ENCODE measurements at regions not wholly inside any gene's neighbourhood (a gene's known extent, or its start where the extent isn't known, plus 50 kb on each side); places are given as distances from the start of the nearest gene placed in this dataset.

DNA sequence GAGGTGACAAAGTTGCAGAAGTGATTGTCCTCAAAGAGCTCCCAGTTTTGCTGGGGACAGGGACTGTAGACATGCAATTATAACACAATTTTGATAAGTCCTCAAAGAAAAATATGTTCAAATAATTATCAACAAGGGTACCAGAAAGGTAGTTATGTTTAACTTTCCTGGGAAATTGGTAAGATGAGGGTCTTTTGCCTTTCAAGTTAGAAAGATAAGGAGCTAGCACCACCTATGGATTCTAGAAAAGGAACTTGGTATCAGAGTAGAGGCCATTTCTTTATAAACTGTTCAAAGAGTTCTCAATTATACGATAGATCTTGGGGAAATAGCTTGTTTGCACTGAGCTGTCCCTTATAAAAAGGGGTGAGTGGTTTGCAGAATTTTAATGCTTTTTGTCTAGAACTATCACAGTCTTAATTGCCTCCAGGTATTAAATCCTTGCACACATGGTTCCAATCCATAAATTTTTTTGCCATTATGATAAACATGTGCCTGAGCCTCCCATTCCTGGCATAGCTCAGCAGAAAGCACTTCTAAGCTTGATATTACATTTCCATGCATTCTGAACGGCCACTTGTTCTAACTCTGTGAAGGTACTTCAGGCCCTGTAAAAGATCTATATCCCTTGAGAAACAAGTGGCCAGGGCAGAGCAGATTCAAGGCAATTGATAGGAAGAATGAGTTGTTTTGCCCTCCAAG is 247.5 kb upstream of the LRIG1 start:
- DNase-seq (ENCODE audit: low read depth): no peak

DNA sequence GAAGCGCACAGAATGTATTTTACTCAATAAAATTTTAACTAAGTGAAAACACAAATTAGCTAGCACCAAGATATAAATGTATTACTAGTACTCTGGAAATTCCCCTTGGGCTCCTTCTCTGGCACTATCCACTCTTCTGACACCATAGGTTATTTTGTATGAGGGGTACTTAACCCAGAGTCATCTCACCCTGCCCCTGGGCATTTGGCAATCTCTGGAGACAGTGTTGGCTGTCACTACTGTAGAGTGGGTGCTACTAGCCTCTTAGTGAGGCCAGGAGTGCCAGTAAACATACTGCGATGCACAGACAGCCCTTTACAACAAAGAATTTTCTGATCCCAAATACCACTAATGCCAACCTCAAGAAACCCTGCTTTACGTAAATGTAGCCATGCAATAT is 246.3 kb upstream of the KBTBD8 start:
- no peak for DNase-seq (ENCODE audit: low read depth)

DNA sequence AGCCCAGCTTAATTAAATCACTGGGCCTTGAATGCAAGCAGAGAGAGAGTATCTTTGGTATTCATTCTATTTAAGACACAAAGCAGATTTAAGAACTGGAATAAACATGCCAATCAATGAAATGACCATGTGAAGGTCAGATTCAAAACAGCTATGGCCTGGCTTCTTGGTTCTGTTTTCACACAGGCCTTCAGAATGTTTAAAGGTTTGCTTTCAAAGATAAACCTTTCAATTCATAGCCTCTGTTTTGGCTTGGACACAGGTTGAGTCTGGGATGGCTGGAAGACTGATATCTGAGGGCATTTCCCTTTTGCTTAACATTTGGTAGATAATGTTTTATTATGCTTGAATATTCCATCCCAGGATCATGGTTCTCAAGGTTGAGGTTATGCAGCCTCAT is 244.4 kb upstream of the KBTBD8 start:
- no peak for DNase-seq (ENCODE audit: low read depth)

DNA sequence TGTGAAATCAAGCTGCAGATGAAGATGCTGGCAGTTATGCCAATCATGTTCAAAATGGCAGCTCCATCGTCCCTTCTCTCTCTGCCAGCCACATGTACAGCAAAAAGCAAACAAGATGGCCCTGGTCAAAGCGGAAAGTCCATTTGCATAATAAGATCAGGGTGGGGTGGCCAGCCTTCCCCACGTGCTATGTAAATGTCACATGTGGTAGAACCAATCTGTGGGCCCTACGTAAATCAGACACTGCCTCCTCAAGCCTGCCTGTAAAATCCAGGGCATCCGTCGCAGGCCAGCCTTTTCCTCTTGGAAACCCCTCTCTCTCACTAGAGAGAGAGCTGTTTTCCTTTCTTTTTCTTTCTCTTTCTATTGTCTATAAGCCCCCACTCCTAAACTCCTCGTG is 243.5 kb upstream of the KBTBD8 start:
- no peak for DNase-seq (ENCODE audit: low read depth)

DNA sequence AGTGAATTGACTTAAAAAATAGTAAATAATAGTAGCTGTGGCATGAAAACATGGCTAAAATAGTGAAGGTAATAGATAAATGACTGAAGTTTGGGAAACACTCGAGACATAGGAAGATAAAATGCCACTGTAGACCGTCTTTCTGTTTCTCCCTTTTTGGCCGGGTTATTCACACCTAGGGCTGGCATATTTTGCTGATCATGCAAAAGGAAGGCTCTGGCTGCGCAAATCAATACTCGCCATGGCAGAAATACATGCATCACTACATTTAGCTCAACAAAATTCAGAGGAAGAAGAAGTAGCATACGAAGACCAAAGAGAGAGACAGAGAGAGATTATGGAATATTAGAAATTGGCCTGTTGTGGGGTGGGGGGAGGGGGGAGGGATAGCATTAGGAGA is 242.2 kb upstream of the KBTBD8 start:
- no peak for DNase-seq (ENCODE audit: low read depth)

DNA sequence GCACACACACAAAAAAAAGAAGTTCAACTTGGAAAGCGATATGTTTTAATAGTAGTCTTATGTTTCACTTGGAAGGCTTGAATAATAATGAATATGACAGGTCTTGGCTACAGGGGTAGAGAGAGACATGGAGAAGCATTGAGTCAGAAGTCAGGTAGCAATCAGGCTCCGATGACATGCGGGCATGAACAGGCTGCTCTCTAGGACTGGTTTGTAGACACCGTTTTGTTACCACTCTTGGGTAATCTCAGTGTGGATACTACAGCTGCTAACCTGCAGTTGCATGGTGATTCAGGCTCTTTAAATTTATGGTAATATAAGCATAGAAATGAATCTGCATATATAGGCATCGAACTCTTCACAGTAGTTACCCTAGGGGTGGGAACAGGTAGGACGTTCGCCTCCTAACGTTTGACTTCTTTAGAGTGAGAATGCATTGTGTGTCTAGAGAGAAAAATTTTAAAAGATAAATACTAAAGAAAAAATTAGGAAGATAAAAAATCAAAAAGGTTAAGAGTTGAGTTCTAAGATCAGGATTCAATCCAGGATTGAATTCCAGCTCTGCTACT is 241.6 kb upstream of the KBTBD8 start:
- no peak for DNase-seq (ENCODE audit: low read depth)

DNA sequence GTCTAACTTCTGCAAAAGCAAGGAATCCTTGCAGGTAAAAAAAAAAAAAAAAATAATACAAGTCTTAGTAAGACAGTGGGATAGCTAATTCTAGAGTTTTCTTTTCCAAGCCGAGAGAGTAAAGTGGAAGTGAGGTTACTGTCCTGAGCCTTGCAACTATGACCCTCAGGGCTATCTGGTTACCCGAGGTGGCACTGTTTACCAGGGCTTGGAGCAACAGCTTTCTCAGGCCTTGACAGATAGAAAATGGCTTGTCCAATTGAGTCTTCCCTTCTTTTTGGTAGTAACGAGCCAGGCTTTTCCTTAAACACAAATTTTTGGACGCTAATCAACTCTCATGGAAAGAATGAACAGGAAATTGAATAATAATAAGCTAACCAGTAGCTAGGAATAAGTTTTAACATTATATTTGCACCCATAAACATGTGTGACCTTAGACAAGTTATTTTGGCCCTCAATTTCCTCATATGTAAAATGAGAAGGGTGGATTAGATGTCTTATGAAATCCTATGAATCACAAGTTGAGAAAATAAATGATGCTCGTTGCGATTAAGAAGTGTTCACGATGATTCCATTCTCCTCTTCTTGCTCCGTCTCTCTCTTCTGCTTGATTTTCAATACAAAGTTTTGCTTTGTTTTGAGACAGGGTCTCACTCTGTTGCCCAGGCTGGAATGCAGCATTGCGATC is 236.9 kb upstream of the KBTBD8 start:
- no peak for DNase-seq (ENCODE audit: low read depth)

DNA sequence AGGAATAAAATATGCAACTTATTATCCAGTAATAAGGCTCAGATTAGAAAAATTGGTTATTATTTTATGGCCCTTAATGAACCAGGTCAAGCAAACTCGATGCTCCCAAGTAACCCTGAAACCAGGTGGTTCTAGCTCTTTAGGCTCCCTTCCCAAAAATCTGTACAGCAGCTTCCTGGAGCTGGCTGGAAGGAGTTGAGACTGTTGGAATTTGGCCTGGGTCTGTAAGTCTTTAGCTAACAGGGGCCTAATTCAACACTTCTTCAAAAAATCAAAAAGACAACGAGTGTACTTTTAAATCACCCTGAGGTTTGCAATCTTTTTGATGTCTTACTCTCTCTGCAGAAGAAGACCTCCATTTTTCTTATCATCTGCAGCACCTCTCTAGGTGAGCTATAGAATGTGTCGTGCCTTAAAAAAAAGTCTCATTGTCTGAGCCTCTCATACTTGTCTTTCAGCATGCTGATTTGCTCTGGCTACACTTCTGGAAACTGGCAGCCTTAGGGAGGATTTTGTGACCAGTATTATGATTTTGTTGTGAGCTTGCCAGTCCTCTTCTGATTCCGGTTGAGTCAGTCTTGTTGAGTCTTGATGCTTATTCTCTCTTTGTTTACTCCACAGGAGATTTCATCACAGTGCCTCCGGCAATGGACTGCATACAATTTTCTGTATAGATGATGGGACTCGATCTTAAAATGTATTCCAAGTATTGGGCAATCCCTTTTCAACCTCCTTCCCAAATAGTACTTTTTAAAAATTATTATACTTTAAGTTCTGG is 235.0 kb upstream of the KBTBD8 start:
- no peak for DNase-seq (ENCODE audit: low read depth)

DNA sequence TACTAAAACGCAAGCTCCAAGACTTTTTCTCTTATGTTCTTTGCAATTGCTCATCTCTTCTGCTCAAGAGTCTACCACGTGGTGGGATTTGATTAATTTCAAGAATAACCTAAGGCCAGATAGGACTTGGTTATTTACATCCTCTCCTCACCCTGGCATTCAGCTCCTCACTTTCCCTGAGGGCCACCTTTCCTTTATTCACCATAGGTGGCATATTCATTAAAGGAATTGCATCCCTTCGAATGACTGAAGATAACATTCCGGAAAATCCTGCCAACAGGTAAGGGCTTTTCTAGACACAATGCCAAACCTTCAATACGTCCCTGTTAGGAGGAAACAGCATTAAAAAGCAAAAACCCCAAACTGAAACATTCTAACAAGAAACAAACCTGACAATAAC is 220.0 kb upstream of the KBTBD8 start:
- no peak for DNase-seq (ENCODE audit: low read depth)

DNA sequence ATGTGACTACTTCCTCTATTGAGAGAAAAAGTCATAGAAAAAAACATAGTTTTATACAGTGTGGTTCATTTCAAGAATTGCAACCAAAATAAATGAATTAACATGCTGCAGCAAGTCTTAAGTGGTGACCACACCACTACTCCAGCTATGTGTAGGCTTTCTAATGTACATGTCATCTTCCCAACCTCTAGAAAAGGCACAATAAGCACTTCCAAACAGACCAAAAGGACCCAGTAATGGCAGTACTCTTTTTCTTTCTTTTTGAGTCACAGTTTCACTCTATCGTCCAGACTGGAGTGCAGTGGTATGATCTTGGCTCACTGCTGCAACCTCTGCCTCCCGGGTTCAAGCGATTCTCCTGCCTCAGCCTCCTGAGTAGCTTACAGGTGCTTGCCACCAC is 219.3 kb upstream of the KBTBD8 start:
- DNase-seq (ENCODE audit: low read depth): no peak

DNA sequence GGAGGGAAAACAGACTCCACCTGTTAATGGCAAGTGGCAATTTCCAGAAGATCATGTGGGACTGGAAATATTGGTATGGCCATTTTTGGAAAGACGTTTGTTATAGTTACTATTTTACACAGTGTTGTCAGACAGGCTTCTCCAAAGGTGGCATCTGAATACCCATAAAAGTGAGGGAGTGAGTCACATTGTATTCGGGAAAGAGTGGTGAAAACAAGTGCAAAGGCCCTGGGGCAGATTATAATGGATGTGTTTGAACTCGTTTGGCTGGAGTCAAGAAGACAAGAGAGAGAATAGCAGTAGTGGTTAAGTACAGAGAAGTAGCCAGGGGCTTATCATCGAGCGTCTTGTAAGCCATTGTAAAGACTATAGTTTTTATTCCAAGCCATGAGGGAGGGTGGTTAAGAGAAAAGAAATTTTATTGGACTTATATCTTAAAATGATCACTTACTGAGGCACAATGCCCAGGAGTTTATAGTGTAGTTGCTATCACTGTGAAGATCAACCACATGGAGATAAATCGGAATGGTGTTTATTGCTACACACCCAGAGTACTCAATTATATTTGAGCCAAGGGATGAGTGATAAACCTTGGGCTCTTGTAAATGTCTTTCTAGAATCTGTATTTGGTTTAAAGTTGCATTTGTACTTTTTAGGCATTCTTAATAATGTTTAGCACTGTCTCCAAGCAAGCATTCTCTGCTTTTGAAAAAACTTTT is 212.8 kb upstream of the KBTBD8 start:
- no peak for DNase-seq (ENCODE audit: low read depth)

DNA sequence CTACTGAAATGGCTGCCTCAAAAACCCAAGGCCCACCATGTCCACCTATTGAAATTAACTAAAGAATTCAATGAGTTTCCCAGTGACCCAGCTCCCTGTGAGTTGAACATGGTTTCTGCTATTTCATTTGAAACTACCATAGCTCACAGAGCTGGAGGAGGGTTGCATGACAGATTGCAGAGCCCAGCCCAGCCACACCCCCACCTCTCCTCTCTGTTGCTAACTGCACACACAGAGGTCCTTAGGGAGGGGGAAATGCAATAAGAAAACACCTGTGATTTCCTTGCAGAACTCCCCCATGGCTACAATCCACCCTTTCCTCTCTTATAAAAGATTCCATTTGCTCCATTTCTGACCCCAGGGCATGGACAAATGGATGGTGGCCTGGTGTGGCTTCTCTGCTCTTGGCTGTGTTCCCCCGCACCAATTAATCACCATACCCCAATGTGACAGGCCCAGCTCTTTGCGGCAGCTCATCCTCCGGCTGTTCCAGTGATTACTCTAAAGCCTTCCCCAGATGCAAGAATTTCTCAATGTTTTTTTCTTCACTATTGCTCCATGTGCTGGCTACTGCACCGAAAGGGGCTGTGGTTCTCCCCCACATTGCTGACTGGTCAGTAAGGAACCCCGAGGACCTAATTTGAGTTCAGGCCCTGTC is 208.4 kb upstream of the KBTBD8 start:
- DNase-seq (ENCODE audit: low read depth): no peak

DNA sequence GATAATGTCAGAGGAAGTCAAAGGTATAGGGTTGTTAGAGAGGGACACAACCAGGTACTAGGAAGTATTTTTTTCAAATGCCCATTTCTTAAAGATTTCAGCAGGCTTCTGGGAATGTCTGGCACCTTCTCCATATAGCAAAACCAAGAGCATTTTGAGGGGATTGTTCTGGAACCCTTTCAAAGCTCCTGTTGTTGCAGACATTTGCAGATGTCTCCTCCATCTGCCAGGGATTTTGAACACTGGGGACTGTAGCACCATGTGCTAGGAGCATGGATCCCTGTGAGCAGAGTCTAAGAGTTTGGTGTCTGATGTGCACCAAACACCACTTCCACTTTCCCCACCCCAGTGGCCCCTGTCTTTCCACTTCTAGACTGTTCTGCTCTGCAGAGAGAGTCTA is 206.0 kb upstream of the KBTBD8 start:
- no peak for DNase-seq (ENCODE audit: low read depth)

DNA sequence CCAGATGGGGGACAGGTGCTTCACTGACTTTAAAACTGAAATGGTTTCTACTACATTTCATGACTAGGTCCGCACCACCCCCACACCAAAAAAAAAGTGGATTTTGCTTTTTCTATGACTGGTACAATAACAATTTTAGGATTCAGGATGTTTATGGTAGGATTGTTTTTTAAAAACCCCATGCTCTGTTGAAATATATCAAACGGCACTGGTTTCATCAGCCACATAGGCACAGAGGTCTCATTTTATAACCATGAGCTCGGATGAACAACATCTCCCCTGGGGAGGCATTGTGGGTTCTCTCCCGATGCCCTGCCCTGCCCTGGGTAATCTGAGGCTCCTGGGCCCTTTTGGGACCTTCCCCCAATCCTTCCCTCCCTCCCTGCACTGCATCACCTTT is 202.7 kb upstream of the KBTBD8 start:
- DNase-seq (ENCODE audit: low read depth): no peak

DNA sequence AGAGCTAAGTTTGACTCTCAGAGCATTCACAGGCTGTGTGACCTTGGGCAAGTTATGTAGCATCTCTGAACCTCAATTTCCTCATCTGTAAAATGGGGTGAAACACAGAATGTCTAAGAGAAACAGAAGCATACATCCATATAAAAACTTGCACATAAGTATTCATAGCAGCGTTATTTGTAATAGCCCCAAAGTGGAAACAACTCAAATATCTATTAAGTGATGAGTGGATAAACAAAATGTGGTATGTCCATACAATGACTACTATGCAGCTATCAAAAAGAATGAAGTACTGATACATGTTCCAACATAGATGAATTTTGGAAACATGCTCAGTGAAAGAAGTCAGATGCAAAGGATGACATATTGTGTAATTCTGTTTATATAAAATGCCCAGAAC is 201.8 kb upstream of the KBTBD8 start:
- DNase-seq (ENCODE audit: low read depth): no peak

DNA sequence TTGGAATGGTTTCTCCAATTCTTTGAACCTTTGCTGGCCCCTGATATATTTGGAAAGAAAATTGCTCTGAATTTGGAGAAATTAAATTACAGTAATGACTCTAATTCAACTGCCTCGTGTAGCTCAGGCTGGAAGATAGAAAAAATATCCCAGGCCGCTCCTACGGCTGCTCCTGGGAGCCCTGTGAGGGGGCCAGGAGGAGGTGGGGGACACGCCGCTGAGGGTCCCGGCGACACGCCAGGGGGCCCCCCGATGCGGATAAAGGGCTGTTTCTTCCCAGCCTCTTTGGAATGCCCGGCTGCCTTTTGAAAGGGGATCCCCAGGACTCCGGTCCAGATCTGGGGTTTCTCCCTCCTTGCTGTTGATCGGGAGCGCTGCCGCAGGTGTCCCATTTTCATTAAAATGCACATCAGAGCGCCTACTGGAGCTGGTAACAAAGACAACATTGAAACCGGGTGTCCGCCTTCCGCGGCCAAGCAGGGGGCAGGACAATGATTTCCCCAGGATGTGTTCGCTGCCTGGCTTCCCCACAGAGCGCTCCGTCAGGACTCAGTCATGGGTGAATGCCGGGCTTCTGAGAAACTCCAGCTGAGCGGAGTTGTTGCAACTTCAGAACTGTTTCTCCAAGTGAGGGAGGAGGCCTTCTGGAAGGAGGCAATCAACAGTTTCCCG is 200.1 kb upstream of the KBTBD8 start:
- no peak for DNase-seq (ENCODE audit: low read depth)

DNA sequence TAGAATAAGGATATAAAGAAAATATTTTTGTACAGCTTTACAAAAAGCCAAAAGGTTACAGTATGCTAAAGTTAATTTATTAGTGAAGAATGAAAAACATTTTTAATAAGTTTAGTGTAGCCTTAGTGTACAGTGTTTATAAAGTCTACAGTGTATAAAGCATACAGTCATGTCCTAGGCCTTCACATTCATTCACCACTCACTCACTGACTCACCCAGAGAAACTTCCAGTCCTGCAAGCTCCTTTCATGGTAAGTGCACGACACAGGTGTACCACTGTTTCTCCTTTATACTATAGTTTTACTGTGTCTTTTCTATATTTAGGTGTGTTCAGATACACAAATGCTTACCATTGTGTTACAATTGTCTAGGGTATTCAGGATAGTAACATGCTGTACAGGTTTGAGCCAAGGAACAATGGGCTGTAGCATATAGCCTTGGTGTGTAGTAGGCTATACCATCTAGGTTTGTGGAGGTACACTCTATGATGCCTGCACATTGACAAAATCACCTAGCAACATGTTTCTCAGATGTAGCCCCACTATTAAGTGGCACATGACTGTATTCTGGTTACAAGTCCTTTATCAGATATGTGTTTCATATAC is 197.1 kb upstream of the KBTBD8 start:
- DNase-seq (ENCODE audit: low read depth): no peak

DNA sequence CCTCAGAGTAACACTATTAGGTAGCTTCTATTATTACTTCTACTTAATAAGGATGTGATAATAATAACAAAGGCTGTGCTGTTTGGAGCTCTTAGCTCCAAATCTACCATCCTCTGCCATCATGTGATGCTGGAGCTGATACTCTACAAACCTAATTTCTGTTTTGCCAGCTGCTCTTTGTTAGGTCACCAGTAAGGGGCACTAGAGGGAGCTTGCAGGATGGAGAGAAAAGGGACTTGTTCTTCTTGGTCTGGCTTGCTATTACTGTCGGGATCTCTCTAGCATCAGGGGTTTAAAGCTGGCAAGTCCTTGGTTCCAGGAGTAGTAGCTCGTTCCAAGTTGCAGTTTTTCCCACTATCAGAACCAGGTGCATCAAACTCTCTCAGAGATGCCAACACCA is 194.9 kb upstream of the KBTBD8 start:
- DNase-seq (ENCODE audit: low read depth): no peak

DNA sequence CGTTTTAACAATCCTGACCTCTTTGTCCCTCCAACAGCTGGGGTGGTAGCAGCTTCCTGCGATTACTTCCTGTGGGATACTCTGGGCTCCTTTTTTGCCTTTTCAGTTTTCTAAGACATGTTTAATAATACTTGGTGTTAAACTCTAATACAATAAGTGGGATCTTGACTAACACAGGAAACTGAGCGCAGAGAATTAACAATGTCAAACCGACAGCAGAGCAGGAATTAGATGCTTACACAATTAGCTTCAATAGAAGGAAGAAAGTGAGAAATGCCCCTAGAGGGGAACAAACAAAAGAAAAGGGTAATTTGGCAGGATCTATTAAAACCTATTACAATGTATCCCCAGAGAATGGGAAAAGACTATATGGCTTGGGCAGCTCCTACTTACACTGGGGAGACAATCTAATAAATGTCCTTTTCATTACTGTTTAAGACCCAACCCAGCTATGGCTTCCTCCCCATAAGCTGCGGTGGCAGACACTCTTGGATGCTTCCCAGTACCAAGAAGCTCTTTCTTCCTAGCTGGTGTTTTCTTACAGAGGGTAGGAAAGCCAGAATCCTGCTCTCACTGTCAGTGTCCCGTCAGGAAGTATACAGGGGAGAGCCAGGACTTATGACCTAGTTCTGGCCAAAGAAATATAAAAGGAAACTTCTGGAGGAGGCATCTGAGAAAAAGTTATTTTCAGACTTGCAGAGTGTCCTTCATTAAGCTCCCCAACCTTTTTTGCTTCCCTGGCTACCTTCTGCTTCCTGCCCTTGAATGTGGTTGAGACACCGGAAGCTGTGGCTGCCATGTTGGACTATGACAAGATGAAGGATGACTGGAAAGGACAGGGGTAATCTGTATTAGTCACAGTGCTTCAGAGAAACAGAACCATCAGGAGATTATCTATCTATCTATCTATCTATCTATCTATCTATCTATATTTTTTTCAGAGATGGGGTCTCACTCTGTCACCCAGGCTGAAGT is 194.1 kb upstream of the KBTBD8 start:
- no peak for DNase-seq (ENCODE audit: low read depth)

All from stimulated activated CD8-positive, alpha-beta memory T cell treated with anti-CD3 and anti-CD28 coated beads, Interleukin-4, amount 100 ng/mL, for 24 hours (primary cell).